Spleen (tissue), 7 donors: ENCODE measurements at regions not wholly inside any gene's neighbourhood (a gene's known extent, or its start where the extent isn't known, plus 50 kb on each side); places are given as distances from the start of the nearest gene placed in this dataset.
"Not testable (repeated sequence)": the region's sequence is repeated elsewhere in the genome, so short reads cannot be mapped to it uniquely, and the experiment has no call there.

Experiments
- CTCF ChIP-seq, 11 experiments: fragments of 200-600 bp in 7 of 11; fragments of 450-650 bp in 4 of 11; sonication (generic) in 4 of 11; IDR thresholded peaks in 8 of 11; conservative IDR thresholded peaks in 3 of 11; 1 replicate in 7 of 11; 2 replicates in 4 of 11; pipeline versions ENCODE4 v1.4.0 to v1.8.0; 2016 to 2021; ENCODE audit warnings: antibody characterized with exemption in 11 of 11, inconsistent platforms in 4 of 11, mild to moderate bottlenecking in 1 of 11
- POLR2A ChIP-seq, 3 donors: fragments of 450-650 bp; IDR thresholded peaks; one replicate each; pipeline ENCODE4 v1.5.1; 2017; ENCODE audit warnings: antibody characterized with exemption in 3 of 3, mild to moderate bottlenecking in 1 of 3
- POLR2AphosphoS5 ChIP-seq, 3 donors: sonication (generic); formaldehyde crosslinking; IDR thresholded peaks; one replicate each; pipeline ENCODE4 v1.5.1; 2017; ENCODE audit warnings: antibody characterized with exemption in 3 of 3
- donor health status: DM: no; HTN: no; CAD: no; lungs with moderate emphysema.
- donor health status: DM: no; HTN: no; CAD: no.
- donor health status: DM: no; HTN: no; CAD: no.

GRCh38 chr1:149246212-149246611 lies 142.9 kb upstream of the NBPF9 start:
- not testable (repeated sequence) for TF ChIP-seq POLR2A (IDR thresholded peaks at IDR 0.05); POLR2AphosphoS5 (IDR thresholded peaks at IDR 0.05); CTCF (IDR thresholded peaks at IDR 0.05 in 8 of 11, conservative IDR thresholded peaks at IDR 0.05 in 3 of 11)
